ENCODE measurements at regions not wholly inside any gene's neighbourhood (a gene's known extent, or its start where the extent isn't known, plus 50 kb on each side); places are given as distances from the start of the nearest gene placed in this dataset.

DNA sequence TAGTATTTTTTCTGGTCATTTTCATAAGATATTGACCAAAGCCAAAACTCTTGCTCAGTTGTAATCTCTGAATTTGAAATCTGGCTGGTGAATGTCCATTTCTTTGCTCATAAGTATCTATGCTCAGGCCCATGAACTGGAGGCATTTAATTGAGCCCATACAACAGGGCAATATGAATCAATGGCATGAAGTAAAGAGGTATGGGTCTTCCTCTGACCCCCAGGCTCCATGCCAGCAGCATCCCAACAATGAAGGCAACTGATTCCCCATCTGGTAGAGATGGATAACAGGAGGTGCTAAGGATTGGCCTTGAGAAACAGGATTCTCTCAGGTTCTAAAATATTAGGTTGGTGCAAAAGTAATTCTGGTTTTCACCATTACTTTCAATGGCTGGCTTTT, 330.8 kb downstream of the LIG4 start:
- DNase-seq (no peak), ATAC-seq (no peak)
- intact Hi-C loops (cut with micrococcal nuclease) = loop anchor here (5.0 kb wide), 4 partner anchors 198 to 677 kb away; partner anchors contain the start of genes ABHD13 and LIG4
- Histone ChIP-seq H3K9me2 (replicated peaks; ENCODE audit: low read length) (no peaks in the 10 kb centered on the region), H3K9me3 (ENCODE audit: low read length) (no peaks in the 10 kb centered on the region), H4K20me1 (ENCODE audit: low read length) (no peaks in the 10 kb centered on the region), H3K36me3 (ENCODE audit: low read depth, low read length) (no peaks in the 10 kb centered on the region), H3K27ac (ENCODE audit: low read length) (peak overlapping the region; percentile 76), H3K4me3 (ENCODE audit: low read length) (no peak overlapping the region), H3F3A (ENCODE audit: low read length, unreplicated experiment) (peaks cover 4% of the 10 kb centered on the region), H3K4me2 (ENCODE audit: low read length) (peak overlapping the region; percentile 78; the same call in 1 of the 2 replicates), H3K9ac (ENCODE audit: low read length) (no peak overlapping the region), H3K4me1 (ENCODE audit: insufficient read depth, low read length) (peaks cover 59% of the 10 kb centered on the region), H2AFZ (ENCODE audit: low read length) (no peak overlapping the region), H3K79me2 (ENCODE audit: low read length) (peaks cover 12% of the 10 kb centered on the region), H3K27me3 (ENCODE audit: low read length) (no peaks in the 10 kb centered on the region)
- ChIA-PET POLR2A (ENCODE audit: unreplicated experiment) (interaction anchor here (0.7 kb wide), 1 partner anchor 108 kb away, joined by 3 read pairs; no protein-coding TSS in a partner anchor), CTCF (no interaction called here)
- no TSS peak for BruUV-seq (replicated peaks)
- TF ChIP-seq EZH2 (IDR thresholded peaks at IDR 0.05; ENCODE audit: low read length, unreplicated experiment) = no peak
- TF ChIP-seq, protein P1, sequence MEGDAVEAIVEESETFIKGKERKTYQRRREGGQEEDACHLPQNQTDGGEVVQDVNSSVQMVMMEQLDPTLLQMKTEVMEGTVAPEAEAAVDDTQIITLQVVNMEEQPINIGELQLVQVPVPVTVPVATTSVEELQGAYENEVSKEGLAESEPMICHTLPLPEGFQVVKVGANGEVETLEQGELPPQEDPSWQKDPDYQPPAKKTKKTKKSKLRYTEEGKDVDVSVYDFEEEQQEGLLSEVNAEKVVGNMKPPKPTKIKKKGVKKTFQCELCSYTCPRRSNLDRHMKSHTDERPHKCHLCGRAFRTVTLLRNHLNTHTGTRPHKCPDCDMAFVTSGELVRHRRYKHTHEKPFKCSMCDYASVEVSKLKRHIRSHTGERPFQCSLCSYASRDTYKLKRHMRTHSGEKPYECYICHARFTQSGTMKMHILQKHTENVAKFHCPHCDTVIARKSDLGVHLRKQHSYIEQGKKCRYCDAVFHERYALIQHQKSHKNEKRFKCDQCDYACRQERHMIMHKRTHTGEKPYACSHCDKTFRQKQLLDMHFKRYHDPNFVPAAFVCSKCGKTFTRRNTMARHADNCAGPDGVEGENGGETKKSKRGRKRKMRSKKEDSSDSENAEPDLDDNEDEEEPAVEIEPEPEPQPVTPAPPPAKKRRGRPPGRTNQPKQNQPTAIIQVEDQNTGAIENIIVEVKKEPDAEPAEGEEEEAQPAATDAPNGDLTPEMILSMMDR (conservative IDR thresholded peaks at IDR 0.05; ENCODE audit: low read depth, low read length) = no peak

DNA sequence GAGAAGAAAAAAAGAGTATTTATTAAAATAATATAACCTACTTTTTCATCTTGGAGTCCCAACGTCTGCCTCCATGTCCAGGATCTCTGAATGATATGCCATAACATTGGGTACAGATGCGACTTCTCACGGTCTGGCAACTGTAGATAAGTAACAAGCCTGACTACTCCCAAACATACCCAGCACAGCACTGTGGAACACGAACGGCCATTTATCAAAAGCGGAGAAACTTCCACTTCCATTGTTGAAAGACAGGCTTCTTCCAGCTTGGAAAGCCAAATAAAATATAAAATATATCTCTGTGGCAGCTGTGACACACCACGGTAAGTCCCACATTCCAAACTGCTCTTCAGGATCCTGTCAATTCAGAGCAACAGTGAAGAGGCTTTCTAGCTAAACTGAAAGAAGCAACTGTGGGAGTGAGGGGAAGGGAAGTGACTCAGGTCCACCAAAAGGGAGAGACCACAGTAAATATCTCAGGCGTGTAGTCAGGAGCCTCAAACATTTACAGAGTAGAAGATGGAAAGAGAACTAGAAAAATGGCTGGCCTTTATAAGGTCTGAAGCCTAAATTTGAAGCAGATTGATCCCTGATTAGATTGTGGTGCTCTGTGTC, 331.7 kb downstream of the LIG4 start:
- peaks cover 59% of the 10 kb centered on the region for H3K4me1 ChIP-seq (ENCODE audit: insufficient read depth, low read length)
- H4K20me1 ChIP-seq (ENCODE audit: low read length) = no peaks in the 10 kb centered on the region
- H3K9me3 ChIP-seq (ENCODE audit: low read length) = no peaks in the 10 kb centered on the region
- H3K9me2 ChIP-seq (replicated peaks; ENCODE audit: low read length) = no peaks in the 10 kb centered on the region
- DNase-seq (peak; percentile 93), ATAC-seq (peak; percentile 80)
- peak overlapping the region; percentile 57 for H2AFZ ChIP-seq (ENCODE audit: low read length)
- ChIA-PET CTCF (no interaction called here), POLR2A (ENCODE audit: unreplicated experiment) (no interaction called here)
- peak overlapping the region; percentile 78 for H3K4me2 ChIP-seq (ENCODE audit: low read length)
- TF ChIP-seq, protein P1 (conservative IDR thresholded peaks at IDR 0.05; ENCODE audit: low read depth, low read length) = no peak
- TF ChIP-seq EZH2 (IDR thresholded peaks at IDR 0.05; ENCODE audit: low read length, unreplicated experiment) = no peak
- no peak for TF ChIP-seq EZH2phosphoT487 (IDR thresholded peaks at IDR 0.05; ENCODE audit: borderline replicate concordance, low read length)
- H3K79me2 ChIP-seq (ENCODE audit: low read length) = peaks cover 21% of the 10 kb centered on the region
- no peaks in the 10 kb centered on the region for H3K27me3 ChIP-seq (ENCODE audit: low read length)
- H3K9ac ChIP-seq (ENCODE audit: low read length) = peak overlapping the region; percentile 38
- H3K36me3 ChIP-seq (ENCODE audit: low read depth, low read length) = no peaks in the 10 kb centered on the region
- H3K4me3 ChIP-seq (ENCODE audit: low read length) = peak overlapping the region; percentile 58
- no TSS peak for BruUV-seq (replicated peaks)
- intact Hi-C loops (cut with micrococcal nuclease) = loop anchor here (5.0 kb wide), 4 partner anchors 199 to 676 kb away; partner anchors contain the start of genes ABHD13 and LIG4
- H3K27ac ChIP-seq (ENCODE audit: low read length) = peak overlapping the region; percentile 76
- H3F3A ChIP-seq (ENCODE audit: low read length, unreplicated experiment) = peaks cover 4% of the 10 kb centered on the region

Measured in PC-3 (cell line).